HFFc6 (cell line): ENCODE measurements at regions not wholly inside any gene's neighbourhood (a gene's known extent, or its start where the extent isn't known, plus 50 kb on each side); places are given as distances from the start of the nearest gene placed in this dataset.
"Not testable (repeated sequence)": the region's sequence is repeated elsewhere in the genome, so short reads cannot be mapped to it uniquely, and the experiment has no call there.

ENCODE experiments used
- DNase-seq: peaks from one replicate; pipeline ENCODE4 v3.0.0-alpha.2; 2018
- H3K27ac Mint-ChIP-seq: 2 replicates; pipeline ENCODE4 v1.8.0; 2020; ENCODE audit warnings: mild to moderate bottlenecking, mixed read lengths
- H3K27me3 Mint-ChIP-seq: 2 replicates; pipeline ENCODE4 v1.8.0; 2021; ENCODE audit warnings: mild to moderate bottlenecking, moderate library complexity, mixed read lengths; ENCODE audit not compliant: insufficient read depth
- H3K36me3 Mint-ChIP-seq: 2 replicates; pipeline ENCODE4 v1.8.0; 2021; ENCODE audit warnings: low read depth, mixed read lengths
- H3K4me1 Mint-ChIP-seq: 2 replicates; pipeline ENCODE4 v1.8.0; 2020; ENCODE audit warnings: low read depth, mixed read lengths
- H3K4me3 Mint-ChIP-seq: 2 replicates; pipeline ENCODE4 v1.8.0; 2020; ENCODE audit warnings: mild to moderate bottlenecking, moderate library complexity, mixed read lengths
- H3K9me3 Mint-ChIP-seq: 2 replicates; pipeline ENCODE4 v1.8.0; 2020; ENCODE audit warnings: mild to moderate bottlenecking, mixed read lengths
- CTCF ChIP-seq: fragments of 200-600 bp; sonication (generic); IDR thresholded peaks from 2 replicates; pipeline ENCODE4 v1.5.0; 2021; ENCODE audit warnings: antibody characterized with exemption, mild to moderate bottlenecking

DNA sequence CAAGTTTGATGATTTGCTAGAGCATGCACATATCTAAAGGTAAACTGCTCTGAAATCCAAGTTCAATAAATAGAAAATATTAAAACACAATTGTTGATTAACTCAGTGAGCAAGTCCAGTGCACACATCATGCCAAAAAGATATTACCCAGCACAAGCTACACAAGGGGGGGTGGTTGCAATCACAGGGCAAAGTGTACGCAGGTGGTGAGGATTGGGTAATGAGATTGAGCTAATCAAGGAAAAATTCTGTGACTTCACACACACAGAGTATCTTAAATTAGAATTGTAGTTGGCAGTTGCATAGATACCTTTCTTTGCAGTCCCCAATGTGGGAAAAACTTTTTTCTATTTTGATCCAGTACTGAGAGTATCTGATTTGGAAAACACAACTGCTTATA is 156.1 kb upstream of the NTRK2 start:
- H3K27ac Mint-ChIP-seq, result no peak overlapping the region
- DNase-seq, result no peak
- peaks cover 31% of the 10 kb centered on the region for H3K9me3 Mint-ChIP-seq
- peaks cover 2% of the 10 kb centered on the region; the same call in 1 of the 2 replicates for H3K27me3 Mint-ChIP-seq
- H3K4me1 Mint-ChIP-seq, result no peaks in the 10 kb centered on the region
- peaks cover 5% of the 10 kb centered on the region; the same call in 1 of the 2 replicates for H3K36me3 Mint-ChIP-seq
- no peak overlapping the region for H3K4me3 Mint-ChIP-seq
- TF ChIP-seq CTCF, result no peak

DNA sequence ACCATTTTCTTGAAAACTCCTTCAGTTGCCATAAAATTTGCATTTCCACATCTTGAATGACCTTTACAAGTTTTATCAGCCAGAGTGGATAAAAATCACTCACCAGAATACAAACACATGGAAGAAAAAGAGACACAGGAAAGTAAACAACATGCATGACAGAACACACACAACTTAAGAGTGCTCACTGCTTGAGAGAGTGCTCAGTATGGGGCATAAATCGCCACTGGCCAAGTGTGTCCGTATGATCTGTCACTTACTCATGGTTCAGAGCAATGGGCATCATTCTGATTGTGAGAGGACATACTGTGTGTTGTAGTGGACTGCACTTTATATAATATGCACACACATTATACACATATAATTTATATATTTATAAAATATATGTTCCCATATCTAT is 155.6 kb upstream of the NTRK2 start:
- no peak for DNase-seq
- Mint-ChIP-seq H3K4me3 (no peak overlapping the region), H3K36me3 (peaks cover 5% of the 10 kb centered on the region; the same call in 1 of the 2 replicates), H3K4me1 (no peaks in the 10 kb centered on the region), H3K27ac (no peak overlapping the region), H3K9me3 (peaks cover 30% of the 10 kb centered on the region), H3K27me3 (peaks cover 2% of the 10 kb centered on the region; the same call in 1 of the 2 replicates)
- no peak for TF ChIP-seq CTCF

GRCh38 chr9:84514421-84514820 is 155.1 kb upstream of the NTRK2 start:
- peaks cover 5% of the 10 kb centered on the region; the same call in 1 of the 2 replicates for H3K36me3 Mint-ChIP-seq
- H3K27ac Mint-ChIP-seq, result no peak overlapping the region
- peaks cover 31% of the 10 kb centered on the region for H3K9me3 Mint-ChIP-seq
- no peaks in the 10 kb centered on the region for H3K4me1 Mint-ChIP-seq
- no peak for TF ChIP-seq CTCF
- H3K27me3 Mint-ChIP-seq, result peaks cover 2% of the 10 kb centered on the region; the same call in 1 of the 2 replicates
- no peak for DNase-seq
- no peak overlapping the region for H3K4me3 Mint-ChIP-seq

DNA sequence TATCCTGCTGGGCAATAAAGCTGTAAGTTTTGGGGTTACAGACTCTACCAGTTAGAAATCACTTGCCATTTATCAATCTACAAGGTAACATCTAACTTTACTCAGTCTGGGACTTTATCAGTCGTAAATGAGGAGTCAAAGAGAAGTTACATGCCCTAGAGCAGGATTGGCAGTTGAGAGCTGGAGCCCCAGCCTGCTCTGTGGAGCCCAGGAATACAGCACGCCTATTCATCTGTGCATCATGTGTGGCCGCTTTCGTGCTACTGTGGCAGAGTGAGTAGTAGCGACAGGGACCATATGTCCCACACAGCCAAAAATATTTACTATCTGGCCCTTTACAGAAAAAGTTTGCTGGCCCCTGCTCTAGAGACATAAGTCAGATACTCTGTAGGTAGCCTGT is 152.5 kb upstream of the NTRK2 start:
- Mint-ChIP-seq H3K4me1 (no peaks in the 10 kb centered on the region), H3K9me3 (peaks cover 24% of the 10 kb centered on the region)

GRCh38 chr9:84519413-84519812 is 150.1 kb upstream of the NTRK2 start:
- H3K27ac Mint-ChIP-seq, result no peak overlapping the region
- H3K4me3 Mint-ChIP-seq, result no peak overlapping the region
- no peak for TF ChIP-seq CTCF
- peaks cover 24% of the 10 kb centered on the region for H3K9me3 Mint-ChIP-seq
- no peaks in the 10 kb centered on the region for H3K4me1 Mint-ChIP-seq
- H3K27me3 Mint-ChIP-seq, result peaks cover 2% of the 10 kb centered on the region; the same call in 1 of the 2 replicates
- no peak for DNase-seq
- H3K36me3 Mint-ChIP-seq, result no peaks in the 10 kb centered on the region

More for the DNA sequence above, 152.5 kb upstream of the NTRK2 start:
- DNase-seq, result no peak
- H3K27ac Mint-ChIP-seq, result no peak overlapping the region
- peaks cover 1% of the 10 kb centered on the region; the same call in 1 of the 2 replicates for H3K36me3 Mint-ChIP-seq
- TF ChIP-seq CTCF, result no peak
- peaks cover 2% of the 10 kb centered on the region; the same call in 1 of the 2 replicates for H3K27me3 Mint-ChIP-seq
- no peak overlapping the region for H3K4me3 Mint-ChIP-seq

DNA sequence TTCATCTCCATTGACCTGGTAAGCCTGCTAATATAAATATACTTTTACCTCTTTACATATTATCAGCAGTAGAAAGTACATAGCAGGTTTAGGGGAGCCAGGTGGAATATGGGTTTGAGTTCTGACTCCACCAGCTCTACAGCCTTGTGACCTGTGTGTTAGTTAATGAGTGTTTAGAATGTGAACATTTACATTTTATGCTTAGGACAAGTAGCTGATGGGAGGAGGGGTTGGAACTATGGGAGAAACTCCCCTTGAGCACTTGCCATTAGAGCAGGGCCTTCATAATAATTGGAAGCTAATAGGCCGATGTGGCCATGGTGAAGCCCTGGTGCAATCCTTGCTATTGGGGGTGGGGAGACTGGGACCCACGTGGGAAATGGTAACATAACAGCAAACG is 148.3 kb upstream of the NTRK2 start:
- no peaks in the 10 kb centered on the region for H3K4me1 Mint-ChIP-seq
- no peak for TF ChIP-seq CTCF
- H3K36me3 Mint-ChIP-seq, result no peaks in the 10 kb centered on the region
- peaks cover 23% of the 10 kb centered on the region for H3K9me3 Mint-ChIP-seq
- H3K27me3 Mint-ChIP-seq, result no peaks in the 10 kb centered on the region
- no peak for DNase-seq
- H3K4me3 Mint-ChIP-seq, result no peak overlapping the region
- H3K27ac Mint-ChIP-seq, result no peak overlapping the region

GRCh38 chr9:84526211-84526610 is 143.3 kb upstream of the NTRK2 start:
- DNase-seq, H3K27me3 Mint-ChIP-seq, H3K4me3 Mint-ChIP-seq, H3K4me1 Mint-ChIP-seq, H3K36me3 Mint-ChIP-seq, H3K27ac Mint-ChIP-seq: not testable (repeated sequence)
- peaks cover 34% of the 10 kb centered on the region for H3K9me3 Mint-ChIP-seq

DNA sequence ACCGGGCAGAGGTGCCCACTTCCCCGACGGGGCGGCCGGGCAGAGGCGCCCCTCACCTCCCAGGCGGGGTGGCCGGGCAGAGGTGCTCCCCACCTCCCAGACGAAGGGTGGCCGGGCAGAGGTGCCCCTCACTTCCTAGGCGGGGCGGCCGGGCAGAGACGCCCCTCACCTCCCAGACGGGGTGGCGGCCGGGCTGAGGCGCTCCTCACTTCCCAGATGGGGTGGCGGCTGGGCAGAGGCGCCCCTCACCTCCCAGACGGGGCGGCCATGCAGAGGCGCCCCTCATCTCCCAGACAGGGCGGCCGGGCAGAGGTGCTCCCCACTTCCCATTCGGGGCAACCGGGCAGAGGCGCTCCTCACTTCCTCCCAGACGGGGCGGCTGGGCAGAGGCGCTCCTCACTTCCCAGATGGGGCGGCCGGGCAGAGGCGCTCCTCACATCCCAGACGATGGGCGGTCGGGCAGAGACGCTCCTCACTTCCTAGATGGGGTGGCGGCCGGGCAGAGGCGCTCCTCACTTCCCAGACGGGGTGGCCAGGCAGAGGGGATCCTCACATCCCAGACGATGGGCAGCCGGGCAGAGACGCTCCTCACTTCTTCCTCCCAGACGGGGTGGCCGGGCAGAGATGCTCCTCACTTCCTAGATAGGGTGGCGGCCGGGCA is 142.3 kb upstream of the NTRK2 start:
- not testable (repeated sequence) for H3K27ac Mint-ChIP-seq, H3K27me3 Mint-ChIP-seq, H3K4me3 Mint-ChIP-seq, DNase-seq, H3K36me3 Mint-ChIP-seq, H3K4me1 Mint-ChIP-seq
- peaks cover 34% of the 10 kb centered on the region for H3K9me3 Mint-ChIP-seq
